Neural progenitor cell (in vitro differentiated cells): ENCODE measurements at regions not wholly inside any gene's neighbourhood (a gene's known extent, or its start where the extent isn't known, plus 50 kb on each side); places are given as distances from the start of the nearest gene placed in this dataset.

Source experiments
- DNase-seq: peaks from one replicate; pipeline ENCODE4 v3.0.0-alpha.2; 2016; ENCODE audit warnings: low spot score
- H2AFZ ChIP-seq: fragments of 200-600 bp; sonication (generic); replicated peaks from 2 replicates; pipeline ENCODE4 v1.6.1; 2016; ENCODE audit warnings: antibody characterized with exemption
- H3F3A ChIP-seq: fragments of 200-600 bp; sonication (generic); 2 replicates; pipeline ENCODE4 v1.6.1; 2016; ENCODE audit warnings: antibody characterized with exemption, low read depth
- H3K27ac ChIP-seq: fragments of 200-600 bp; sonication (generic); 2 replicates; pipeline ENCODE4 v1.5.1; 2016; ENCODE audit warnings: mild to moderate bottlenecking
- H3K27me3 ChIP-seq: fragments of 200-600 bp; sonication (generic); 2 replicates; pipeline ENCODE4 v1.6.1; 2016; ENCODE audit warnings: mild to moderate bottlenecking, moderate library complexity
- H3K36me3 ChIP-seq: fragments of 200-600 bp; sonication (generic); 2 replicates; pipeline ENCODE4 v1.5.1; 2016
- H3K4me1 ChIP-seq: fragments of 200-600 bp; sonication (generic); 2 replicates; pipeline ENCODE4 v1.6.1; 2016; ENCODE audit warnings: mixed run types
- H3K4me2 ChIP-seq: fragments of 200-600 bp; sonication (generic); 2 replicates; pipeline ENCODE4 v1.6.1; 2016
- H3K4me3 ChIP-seq: fragments of 200-600 bp; sonication (generic); 2 replicates; pipeline ENCODE4 v1.5.1; 2016
- H3K79me2 ChIP-seq: fragments of 200-600 bp; sonication (generic); 2 replicates; pipeline ENCODE4 v1.6.1; 2016; ENCODE audit warnings: low read depth
- H3K9ac ChIP-seq: fragments of 200-600 bp; sonication (generic); 2 replicates; pipeline ENCODE4 v1.6.1; 2016
- H3K9me3 ChIP-seq: fragments of 200-600 bp; sonication (generic); 2 replicates; pipeline ENCODE4 v1.5.1; 2016; ENCODE audit warnings: low read depth
- H4K20me1 ChIP-seq: fragments of 200-600 bp; sonication (generic); 2 replicates; pipeline ENCODE4 v1.6.1; 2016; ENCODE audit warnings: low read depth
- H3K27ac Mint-ChIP-seq: 3 replicates; pipeline ENCODE4 v1.8.0; 2021; ENCODE audit warnings: mixed read lengths
- H3K27me3 Mint-ChIP-seq: 2 replicates; pipeline ENCODE4 v1.8.0; 2022; ENCODE audit warnings: low read depth, mild to moderate bottlenecking, inconsistent platforms, moderate library complexity, mixed read lengths; ENCODE audit not compliant: insufficient read depth
- H3K36me3 Mint-ChIP-seq: 3 replicates; pipeline ENCODE4 v1.8.0; 2021; ENCODE audit warnings: mixed read lengths
- H3K4me1 Mint-ChIP-seq: 3 replicates; pipeline ENCODE4 v1.8.0; 2021; ENCODE audit warnings: mixed read lengths
- H3K4me3 Mint-ChIP-seq: 3 replicates; pipeline ENCODE4 v1.8.0; 2021; ENCODE audit warnings: mild to moderate bottlenecking, moderate library complexity, mixed read lengths
- H3K9me3 Mint-ChIP-seq: 3 replicates; pipeline ENCODE4 v1.8.0; 2020; ENCODE audit warnings: mixed read lengths
- EZH2 ChIP-seq: fragments of 200-600 bp; sonication (generic); IDR thresholded peaks from 2 replicates; pipeline ENCODE4 v1.6.1; 2017; ENCODE audit warnings: antibody characterized with exemption, mild to moderate bottlenecking, moderate library complexity
- EZH2phosphoT487 ChIP-seq: fragments of 200-600 bp; sonication (generic); IDR thresholded peaks from 2 replicates; pipeline ENCODE4 v1.6.1; 2017; ENCODE audit warnings: antibody characterized with exemption
- TF ChIP-seq, protein P1 (sequence below): fragments of 200-600 bp; sonication (generic); IDR thresholded peaks from 2 replicates; pipeline ENCODE4 v1.5.1; 2017; ENCODE audit warnings: antibody characterized with exemption, mild to moderate bottlenecking

DNA sequence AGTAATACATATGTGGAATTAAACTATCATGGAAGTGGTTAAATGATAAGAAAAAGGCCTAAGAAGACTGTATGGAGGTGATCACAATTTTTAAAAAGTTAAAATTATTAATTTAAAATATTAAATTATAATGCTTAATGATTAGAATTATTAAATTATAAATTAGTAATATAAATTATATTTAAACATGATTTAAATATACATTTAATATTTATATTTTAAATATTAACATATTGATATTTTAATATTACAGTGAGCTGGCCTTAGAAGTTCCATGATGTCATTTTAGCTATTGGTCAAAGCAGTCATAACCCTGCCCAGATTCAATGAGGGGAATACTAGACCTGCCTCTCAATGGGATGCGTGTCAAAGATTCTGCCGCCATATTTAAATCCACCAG, 281.2 kb downstream of the PRDM2 start:
- no peak for TF ChIP-seq EZH2
- no peak for TF ChIP-seq EZH2phosphoT487
- TF ChIP-seq, protein P1, sequence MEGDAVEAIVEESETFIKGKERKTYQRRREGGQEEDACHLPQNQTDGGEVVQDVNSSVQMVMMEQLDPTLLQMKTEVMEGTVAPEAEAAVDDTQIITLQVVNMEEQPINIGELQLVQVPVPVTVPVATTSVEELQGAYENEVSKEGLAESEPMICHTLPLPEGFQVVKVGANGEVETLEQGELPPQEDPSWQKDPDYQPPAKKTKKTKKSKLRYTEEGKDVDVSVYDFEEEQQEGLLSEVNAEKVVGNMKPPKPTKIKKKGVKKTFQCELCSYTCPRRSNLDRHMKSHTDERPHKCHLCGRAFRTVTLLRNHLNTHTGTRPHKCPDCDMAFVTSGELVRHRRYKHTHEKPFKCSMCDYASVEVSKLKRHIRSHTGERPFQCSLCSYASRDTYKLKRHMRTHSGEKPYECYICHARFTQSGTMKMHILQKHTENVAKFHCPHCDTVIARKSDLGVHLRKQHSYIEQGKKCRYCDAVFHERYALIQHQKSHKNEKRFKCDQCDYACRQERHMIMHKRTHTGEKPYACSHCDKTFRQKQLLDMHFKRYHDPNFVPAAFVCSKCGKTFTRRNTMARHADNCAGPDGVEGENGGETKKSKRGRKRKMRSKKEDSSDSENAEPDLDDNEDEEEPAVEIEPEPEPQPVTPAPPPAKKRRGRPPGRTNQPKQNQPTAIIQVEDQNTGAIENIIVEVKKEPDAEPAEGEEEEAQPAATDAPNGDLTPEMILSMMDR: no peak
- Mint-ChIP-seq H3K36me3 (no peaks in the 10 kb centered on the region), H3K9me3 (peaks cover 14% of the 10 kb centered on the region), H3K4me1 (no peaks in the 10 kb centered on the region), H3K4me3 (no peak overlapping the region), H3K27ac (no peak overlapping the region), H3K27me3 (peaks cover 2% of the 10 kb centered on the region)
- Histone ChIP-seq H3K27me3 (no peaks in the 10 kb centered on the region), H3K36me3 (no peaks in the 10 kb centered on the region), H3K9me3 (no peaks in the 10 kb centered on the region), H3K27ac (no peak overlapping the region), H3K4me3 (no peak overlapping the region), H3F3A (no peaks in the 10 kb centered on the region), H2AFZ (no peak overlapping the region), H3K4me2 (no peak overlapping the region), H3K9ac (no peak overlapping the region), H4K20me1 (no peaks in the 10 kb centered on the region), H3K4me1 (no peaks in the 10 kb centered on the region), H3K79me2 (no peaks in the 10 kb centered on the region)
- no peak for DNase-seq

DNA sequence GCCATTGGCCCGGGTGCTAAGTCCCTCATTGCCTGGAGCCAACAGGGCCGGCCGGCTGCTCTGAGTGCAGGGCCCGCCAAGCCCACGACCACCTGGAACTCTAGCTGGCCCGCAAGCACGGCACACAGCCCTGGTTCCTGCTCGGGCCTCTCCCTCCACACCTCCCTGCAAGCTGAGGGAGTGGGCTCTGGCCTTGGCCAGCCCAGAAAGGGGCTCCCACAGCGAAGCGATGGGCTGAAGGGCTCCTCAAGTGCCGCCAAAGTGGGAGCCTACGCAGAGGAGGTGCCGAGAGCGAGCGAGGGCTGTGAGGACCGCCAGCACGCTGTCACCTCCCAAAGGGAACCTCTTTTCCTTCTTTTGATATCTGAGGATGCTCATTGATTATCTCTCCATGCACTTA, 283.4 kb downstream of the PRDM2 start:
- no peak for DNase-seq
- no peak overlapping the region for H3K27ac ChIP-seq
- H3K27ac Mint-ChIP-seq: no peak overlapping the region

DNA sequence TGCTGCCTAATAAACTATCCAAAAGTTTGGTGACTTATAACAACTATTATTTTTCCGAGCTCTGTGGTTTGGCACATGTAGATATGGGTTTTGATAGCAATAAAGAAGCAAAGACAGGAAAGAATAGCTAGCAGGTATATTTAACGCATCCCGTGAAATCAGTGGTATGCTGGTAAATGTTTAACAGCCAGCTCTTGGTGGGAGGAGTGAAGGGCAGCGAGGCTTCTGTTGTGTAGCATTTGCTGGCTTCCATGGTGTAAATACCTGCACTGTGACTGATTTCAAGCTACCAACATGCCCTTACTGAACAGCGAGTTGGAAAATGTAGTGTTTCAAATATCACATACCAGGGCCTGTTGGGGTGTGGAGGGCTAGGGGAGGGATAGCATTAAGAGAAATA, 291.0 kb downstream of the PRDM2 start:
- no peak overlapping the region for H3K4me3 ChIP-seq
- H3K9me3 Mint-ChIP-seq: peaks cover 6% of the 10 kb centered on the region
- no peaks in the 10 kb centered on the region for H3K9me3 ChIP-seq
- no peak for DNase-seq
- H3K9ac ChIP-seq: no peak overlapping the region
- H3K79me2 ChIP-seq: no peaks in the 10 kb centered on the region
- no peaks in the 10 kb centered on the region for H3K36me3 Mint-ChIP-seq
- peaks cover 8% of the 10 kb centered on the region for H3K4me1 Mint-ChIP-seq
- no peak overlapping the region for H3K27ac ChIP-seq
- no peak overlapping the region for H3K4me2 ChIP-seq
- H3K36me3 ChIP-seq: no peaks in the 10 kb centered on the region
- no peak overlapping the region for H2AFZ ChIP-seq
- no peaks in the 10 kb centered on the region for H3F3A ChIP-seq
- H3K4me1 ChIP-seq: peaks cover 4% of the 10 kb centered on the region
- no peak overlapping the region for H3K27ac Mint-ChIP-seq
- TF ChIP-seq EZH2: no peak
- no peak for TF ChIP-seq EZH2phosphoT487
- TF ChIP-seq, protein P1: no peak
- H3K27me3 Mint-ChIP-seq: peaks cover 3% of the 10 kb centered on the region
- H3K4me3 Mint-ChIP-seq: no peak overlapping the region
- no peaks in the 10 kb centered on the region for H4K20me1 ChIP-seq
- no peaks in the 10 kb centered on the region for H3K27me3 ChIP-seq

More for the DNA sequence above, 283.4 kb downstream of the PRDM2 start:
- Histone ChIP-seq H3K36me3 (no peaks in the 10 kb centered on the region), H4K20me1 (no peaks in the 10 kb centered on the region), H3K4me1 (no peaks in the 10 kb centered on the region), H3K9me3 (no peaks in the 10 kb centered on the region), H3F3A (no peaks in the 10 kb centered on the region), H3K79me2 (no peaks in the 10 kb centered on the region), H3K27me3 (no peaks in the 10 kb centered on the region), H3K4me2 (no peak overlapping the region), H3K9ac (no peak overlapping the region), H3K4me3 (no peak overlapping the region), H2AFZ (no peak overlapping the region)
- H3K36me3 Mint-ChIP-seq: no peaks in the 10 kb centered on the region
- peaks cover 15% of the 10 kb centered on the region for H3K9me3 Mint-ChIP-seq
- H3K27me3 Mint-ChIP-seq: no peaks in the 10 kb centered on the region
- H3K4me3 Mint-ChIP-seq: no peak overlapping the region
- no peaks in the 10 kb centered on the region for H3K4me1 Mint-ChIP-seq
- TF ChIP-seq, protein P1: no peak
- TF ChIP-seq EZH2: no peak
- no peak for TF ChIP-seq EZH2phosphoT487
